ENCODE measurements at regions not wholly inside any gene's neighbourhood (a gene's known extent, or its start where the extent isn't known, plus 50 kb on each side); places are given as distances from the start of the nearest gene placed in this dataset.

GRCh38 chr2:118340103-118340502, 251.8 kb downstream of the INSIG2 start:
- TF ChIP-seq, protein P1, sequence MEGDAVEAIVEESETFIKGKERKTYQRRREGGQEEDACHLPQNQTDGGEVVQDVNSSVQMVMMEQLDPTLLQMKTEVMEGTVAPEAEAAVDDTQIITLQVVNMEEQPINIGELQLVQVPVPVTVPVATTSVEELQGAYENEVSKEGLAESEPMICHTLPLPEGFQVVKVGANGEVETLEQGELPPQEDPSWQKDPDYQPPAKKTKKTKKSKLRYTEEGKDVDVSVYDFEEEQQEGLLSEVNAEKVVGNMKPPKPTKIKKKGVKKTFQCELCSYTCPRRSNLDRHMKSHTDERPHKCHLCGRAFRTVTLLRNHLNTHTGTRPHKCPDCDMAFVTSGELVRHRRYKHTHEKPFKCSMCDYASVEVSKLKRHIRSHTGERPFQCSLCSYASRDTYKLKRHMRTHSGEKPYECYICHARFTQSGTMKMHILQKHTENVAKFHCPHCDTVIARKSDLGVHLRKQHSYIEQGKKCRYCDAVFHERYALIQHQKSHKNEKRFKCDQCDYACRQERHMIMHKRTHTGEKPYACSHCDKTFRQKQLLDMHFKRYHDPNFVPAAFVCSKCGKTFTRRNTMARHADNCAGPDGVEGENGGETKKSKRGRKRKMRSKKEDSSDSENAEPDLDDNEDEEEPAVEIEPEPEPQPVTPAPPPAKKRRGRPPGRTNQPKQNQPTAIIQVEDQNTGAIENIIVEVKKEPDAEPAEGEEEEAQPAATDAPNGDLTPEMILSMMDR (conservative IDR thresholded peaks at IDR 0.05): no peak
- no peak for TF ChIP-seq ZFX (IDR thresholded peaks at IDR 0.05)
